ENCODE measurements at regions not wholly inside any gene's neighbourhood (a gene's known extent, or its start where the extent isn't known, plus 50 kb on each side); places are given as distances from the start of the nearest gene placed in this dataset.

GRCh38 chr7:45106-46090 lies 147.0 kb upstream of the FAM20C start:
- Histone ChIP-seq H3K4me2 (ENCODE audit: low read depth, low read length) (no peak overlapping the region), H2AK9ac (replicated peaks; ENCODE audit: low read depth, low read length, poor library complexity) (no peak overlapping the region), H3K23ac (ENCODE audit: low read depth, low read length) (no peak overlapping the region), H3K79me1 (ENCODE audit: low read depth in 1 of 2, low read length in 2 of 2) (no peaks in the 10 kb centered on the region), H2AFZ (replicated peaks; ENCODE audit: low read length, poor library complexity) (no peak overlapping the region), H2BK20ac (ENCODE audit: low read depth, low read length) (no peak overlapping the region), H3K14ac (replicated peaks; ENCODE audit: low read depth, low read length) (no peak overlapping the region), H3K36me3 (ENCODE audit: control insufficient read depth, insufficient read depth, low read length) (no peaks in the 10 kb centered on the region), H3K9me1 (ENCODE audit: insufficient read depth, low read length) (no peaks in the 10 kb centered on the region), H3K27ac (ENCODE audit: insufficient read depth, low read length) (no peak overlapping the region), H4K91ac (ENCODE audit: insufficient read depth, low read depth, low read length) (no peak overlapping the region), H3K4me1 (ENCODE audit: control insufficient read depth, insufficient read depth, low read length) (no peaks in the 10 kb centered on the region), H2AK5ac (ENCODE audit: low read depth, low read length) (no peak overlapping the region), H3K9ac (ENCODE audit: low read depth, low read length) (no peak overlapping the region), H4K5ac (ENCODE audit: low read depth, low read length) (no peak overlapping the region), H4K20me1 (ENCODE audit: insufficient read depth, low read length) (no peaks in the 10 kb centered on the region), H3K56ac (ENCODE audit: extremely low read depth, insufficient read depth, low read length) (no peak overlapping the region), H3K18ac (ENCODE audit: low read depth, low read length) (no peak overlapping the region), H2BK15ac (ENCODE audit: low read depth, low read length) (no peak overlapping the region), H2BK5ac (ENCODE audit: low read depth, low read length, poor library complexity, severe bottlenecking) (no peak overlapping the region), H2BK120ac (ENCODE audit: low read depth, low read length) (no peak overlapping the region), H4K8ac (ENCODE audit: low read depth in 2 of 2, low read length in 2 of 2) (no peak overlapping the region), H3K4ac (ENCODE audit: low read depth, low read length) (no peak overlapping the region), H3K9me3 (ENCODE audit: control insufficient read depth, insufficient read depth, low read length) (no peaks in the 10 kb centered on the region), H3K4me3 (ENCODE audit: insufficient read depth, low read depth, low read length) (no peak overlapping the region), H3K27me3 (ENCODE audit: control insufficient read depth, insufficient read depth, low read length) (peaks cover 55% of the 10 kb centered on the region)
- BruUV-seq (replicated peaks), result no TSS peak
- intact Hi-C loops (cut with micrococcal nuclease) (no loop called here), dilution Hi-C loops (cut with HindIII; ENCODE audit: low sequenced_read_pairs, unreplicated experiment) (no loop called here), in situ Hi-C loops (cut with MboI; ENCODE audit: low sequenced_read_pairs) (no loop called here)
- CTCF ChIA-PET, result no interaction called here
- ATAC-seq (ENCODE audit: low read depth) (no peak), DNase-seq (no peak)
- 100% methylated on average over 1 of the region's 14 CpGs; no CpG with 5 or more reads in 1 of the 2 experiments for WGBS, 2 experiments (ENCODE audit: extremely low coverage in 2 of 2, insufficient read length in 1 of 2)
- POLR2A ChIA-PET (ENCODE audit: unreplicated experiment), result no interaction called here
- TF ChIP-seq MXI1 (IDR thresholded peaks at IDR 0.05; ENCODE audit: borderline replicate concordance, low read depth, low read length) (no peak), POLR2A (IDR thresholded peaks at IDR 0.05; ENCODE audit: low read depth, low read length) (no peak), NFE2L2 (IDR thresholded peaks at IDR 0.05; ENCODE audit: low read depth, low read length) (no peak), MAZ (IDR thresholded peaks at IDR 0.05; ENCODE audit: borderline replicate concordance, low read depth, low read length) (no peak), RFX5 (IDR thresholded peaks at IDR 0.05; ENCODE audit: low read depth, low read length) (no peak), ELK1 (IDR thresholded peaks at IDR 0.05; ENCODE audit: borderline replicate concordance, low read depth, low read length) (no peak), BHLHE40 (IDR thresholded peaks at IDR 0.05; ENCODE audit: low read depth, low read length) (no peak), CTCF (conservative IDR thresholded peaks at IDR 0.05; ENCODE audit: low read depth, low read length) (no peak), CHD1 (IDR thresholded peaks at IDR 0.05; ENCODE audit: low read depth, low read length) (no peak), CEBPB (IDR thresholded peaks at IDR 0.05; ENCODE audit: low read depth, low read length) (no peak), FOS (IDR thresholded peaks at IDR 0.05; ENCODE audit: low read depth, low read length) (no peak), RAD21 (IDR thresholded peaks at IDR 0.05; ENCODE audit: low read length) (no peak), SMC3 (IDR thresholded peaks at IDR 0.05; ENCODE audit: low read depth, low read length) (no peak), USF2 (IDR thresholded peaks at IDR 0.05; ENCODE audit: low read depth, low read length) (no peak), RCOR1 (IDR thresholded peaks at IDR 0.05; ENCODE audit: insufficient replicate concordance, low read length) (no peak)

All from IMR-90 (cell line).